HFFc6 (cell line): ENCODE measurements at regions not wholly inside any gene's neighbourhood (a gene's known extent, or its start where the extent isn't known, plus 50 kb on each side); places are given as distances from the start of the nearest gene placed in this dataset.

Experiments
- DNase-seq: peaks from one replicate; pipeline ENCODE4 v3.0.0-alpha.2; 2018
- H3K27ac Mint-ChIP-seq: 2 replicates; pipeline ENCODE4 v1.8.0; 2020; ENCODE audit warnings: mild to moderate bottlenecking, mixed read lengths
- H3K27me3 Mint-ChIP-seq: 2 replicates; pipeline ENCODE4 v1.8.0; 2021; ENCODE audit warnings: mild to moderate bottlenecking, moderate library complexity, mixed read lengths; ENCODE audit not compliant: insufficient read depth
- H3K36me3 Mint-ChIP-seq: 2 replicates; pipeline ENCODE4 v1.8.0; 2021; ENCODE audit warnings: low read depth, mixed read lengths
- H3K4me1 Mint-ChIP-seq: 2 replicates; pipeline ENCODE4 v1.8.0; 2020; ENCODE audit warnings: low read depth, mixed read lengths
- H3K4me3 Mint-ChIP-seq: 2 replicates; pipeline ENCODE4 v1.8.0; 2020; ENCODE audit warnings: mild to moderate bottlenecking, moderate library complexity, mixed read lengths
- H3K9me3 Mint-ChIP-seq: 2 replicates; pipeline ENCODE4 v1.8.0; 2020; ENCODE audit warnings: mild to moderate bottlenecking, mixed read lengths
- TF ChIP-seq, protein P1 (sequence below): fragments of 200-600 bp; sonication (generic); IDR thresholded peaks from 2 replicates; pipeline ENCODE4 v1.5.0; 2021; ENCODE audit warnings: antibody characterized with exemption, mild to moderate bottlenecking

DNA sequence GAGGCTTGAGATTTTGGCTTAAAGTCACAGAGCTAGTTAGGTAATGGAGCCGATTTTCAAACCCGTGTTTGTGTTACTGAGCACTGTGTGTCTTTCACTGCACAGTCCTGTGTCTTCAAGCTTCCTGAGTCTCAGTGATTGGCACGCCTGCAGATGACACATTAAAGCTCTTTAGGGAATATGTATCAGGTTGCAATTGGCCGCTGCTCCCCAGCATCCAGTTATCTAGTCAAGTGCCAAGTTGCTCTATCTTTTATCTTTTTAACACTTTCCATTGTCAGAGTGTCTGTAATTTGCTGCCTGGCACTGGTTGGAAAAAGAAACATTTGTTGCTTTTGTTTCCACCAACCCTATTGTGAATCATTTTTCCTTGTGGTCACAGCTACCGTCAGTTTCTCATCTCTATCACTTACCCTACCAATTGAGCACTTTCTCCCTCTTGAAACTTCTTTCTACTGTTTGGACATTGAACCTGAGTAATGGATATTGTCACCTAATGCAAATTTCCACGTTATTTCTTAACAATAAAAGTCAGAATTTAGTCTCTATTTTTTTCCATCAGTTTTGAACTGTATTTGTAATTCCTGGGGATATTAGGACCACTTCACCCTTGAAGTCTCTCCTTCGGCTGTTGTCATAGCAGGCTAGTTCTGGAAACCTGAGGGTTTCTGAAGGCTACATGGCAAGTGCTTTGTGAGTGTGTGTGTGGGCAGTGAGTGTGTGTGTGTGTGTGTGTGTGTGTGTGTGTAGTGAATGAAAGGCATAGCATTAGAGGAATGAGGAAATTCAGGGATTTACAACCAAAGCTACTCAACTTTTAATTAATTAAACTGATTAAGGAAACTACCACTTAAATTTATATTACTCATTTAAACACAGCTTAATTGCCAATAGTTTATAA is 274.3 kb downstream of the ISL1 start:
- H3K4me1 Mint-ChIP-seq = peaks cover 20% of the 10 kb centered on the region; the same call in 1 of the 2 replicates
- no peak for DNase-seq
- no peaks in the 10 kb centered on the region for H3K27me3 Mint-ChIP-seq
- no peaks in the 10 kb centered on the region for H3K36me3 Mint-ChIP-seq
- H3K4me3 Mint-ChIP-seq = no peak overlapping the region
- H3K27ac Mint-ChIP-seq = no peak overlapping the region
- no peaks in the 10 kb centered on the region; the same call in 1 of the 2 replicates for H3K9me3 Mint-ChIP-seq
- TF ChIP-seq, protein P1, sequence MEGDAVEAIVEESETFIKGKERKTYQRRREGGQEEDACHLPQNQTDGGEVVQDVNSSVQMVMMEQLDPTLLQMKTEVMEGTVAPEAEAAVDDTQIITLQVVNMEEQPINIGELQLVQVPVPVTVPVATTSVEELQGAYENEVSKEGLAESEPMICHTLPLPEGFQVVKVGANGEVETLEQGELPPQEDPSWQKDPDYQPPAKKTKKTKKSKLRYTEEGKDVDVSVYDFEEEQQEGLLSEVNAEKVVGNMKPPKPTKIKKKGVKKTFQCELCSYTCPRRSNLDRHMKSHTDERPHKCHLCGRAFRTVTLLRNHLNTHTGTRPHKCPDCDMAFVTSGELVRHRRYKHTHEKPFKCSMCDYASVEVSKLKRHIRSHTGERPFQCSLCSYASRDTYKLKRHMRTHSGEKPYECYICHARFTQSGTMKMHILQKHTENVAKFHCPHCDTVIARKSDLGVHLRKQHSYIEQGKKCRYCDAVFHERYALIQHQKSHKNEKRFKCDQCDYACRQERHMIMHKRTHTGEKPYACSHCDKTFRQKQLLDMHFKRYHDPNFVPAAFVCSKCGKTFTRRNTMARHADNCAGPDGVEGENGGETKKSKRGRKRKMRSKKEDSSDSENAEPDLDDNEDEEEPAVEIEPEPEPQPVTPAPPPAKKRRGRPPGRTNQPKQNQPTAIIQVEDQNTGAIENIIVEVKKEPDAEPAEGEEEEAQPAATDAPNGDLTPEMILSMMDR = no peak

DNA sequence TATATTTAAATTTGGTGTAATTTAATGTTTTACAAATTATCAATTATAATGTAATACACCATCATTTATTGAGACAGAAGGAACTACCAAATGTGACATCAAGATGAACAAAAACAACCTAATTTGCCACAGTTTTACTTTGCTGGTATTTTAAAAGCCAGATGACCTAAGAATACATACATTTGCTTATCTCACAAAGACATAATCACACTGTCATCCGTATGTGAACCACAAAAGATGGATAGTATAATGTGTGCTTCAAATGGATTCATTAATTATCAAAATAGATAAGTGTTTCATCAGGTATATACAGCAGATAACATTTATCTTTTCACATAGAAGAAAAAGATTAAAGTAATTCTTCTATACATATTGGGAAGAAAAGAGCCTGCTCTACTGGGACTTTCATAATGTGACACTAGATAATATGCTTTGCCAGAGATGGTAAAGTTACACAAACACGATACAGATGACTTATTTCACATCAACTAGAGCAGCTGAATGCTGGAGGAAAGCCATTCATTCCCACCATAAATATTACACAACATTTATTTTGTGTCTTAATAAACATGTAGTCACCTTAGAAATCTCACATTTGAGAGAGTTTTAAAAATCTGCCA is 278.5 kb downstream of the ISL1 start:
- H3K27ac Mint-ChIP-seq = no peak overlapping the region
- TF ChIP-seq, protein P1 = no peak
- H3K4me1 Mint-ChIP-seq = peaks cover 13% of the 10 kb centered on the region; the same call in 1 of the 2 replicates
- no peak for DNase-seq
- no peaks in the 10 kb centered on the region for H3K36me3 Mint-ChIP-seq
- H3K27me3 Mint-ChIP-seq = no peaks in the 10 kb centered on the region
- no peaks in the 10 kb centered on the region; the same call in 1 of the 2 replicates for H3K9me3 Mint-ChIP-seq
- no peak overlapping the region for H3K4me3 Mint-ChIP-seq

DNA sequence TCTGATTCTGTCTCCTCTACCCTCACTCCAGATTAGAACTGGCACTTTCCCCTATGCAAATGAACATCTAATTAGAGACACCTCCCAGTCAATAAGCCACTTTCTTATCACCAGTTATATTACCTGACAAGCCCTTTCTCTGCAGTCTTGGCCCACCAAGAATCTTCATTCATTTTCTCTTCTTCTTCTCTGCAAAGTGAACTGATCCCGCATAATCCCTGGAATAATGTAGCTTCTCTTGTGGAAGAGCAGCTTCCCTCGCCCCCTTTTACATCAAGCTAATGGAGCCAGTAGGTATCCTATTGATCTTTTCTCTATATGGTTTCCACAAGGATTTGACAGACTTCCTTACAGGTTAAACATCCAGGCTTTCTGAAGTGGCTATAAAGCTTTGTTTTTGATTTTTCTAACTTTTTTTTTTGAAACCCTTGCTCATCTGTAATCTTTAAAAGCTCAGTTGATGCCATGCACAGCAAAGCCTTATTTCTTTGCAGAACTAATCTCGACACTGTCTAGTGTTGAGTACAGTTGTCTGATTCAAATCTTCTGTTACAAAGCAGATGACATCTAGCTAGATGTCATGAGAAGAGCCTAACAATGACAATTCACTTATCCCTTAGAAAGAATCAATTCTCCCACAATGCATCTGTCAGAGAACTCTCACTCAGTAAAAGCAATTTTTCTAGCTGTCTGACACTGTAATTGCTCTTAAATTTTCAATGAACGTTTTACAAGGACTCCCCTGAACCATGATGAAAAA is 281.4 kb downstream of the ISL1 start:
- Mint-ChIP-seq H3K27me3 (no peaks in the 10 kb centered on the region), H3K9me3 (no peaks in the 10 kb centered on the region; the same call in 1 of the 2 replicates), H3K27ac (no peak overlapping the region), H3K36me3 (no peaks in the 10 kb centered on the region), H3K4me1 (peaks cover 13% of the 10 kb centered on the region; the same call in 1 of the 2 replicates), H3K4me3 (no peak overlapping the region)
- TF ChIP-seq, protein P1 = no peak
- no peak for DNase-seq

DNA sequence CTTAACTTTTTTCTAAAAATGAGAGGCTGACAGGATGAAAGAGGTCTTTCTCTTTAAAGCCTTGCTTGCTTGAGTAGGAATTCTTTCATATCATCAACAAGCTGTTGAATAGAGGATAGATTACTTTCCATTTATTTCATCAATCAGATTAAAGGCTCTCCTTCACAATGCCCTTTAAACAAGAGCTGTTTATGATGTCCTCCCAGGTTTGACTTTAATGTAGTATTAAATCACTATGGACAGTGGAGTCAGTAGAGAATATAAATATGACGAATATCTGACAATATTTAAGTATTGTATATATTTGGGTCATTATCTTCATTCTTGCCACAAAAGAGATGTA is 282.0 kb downstream of the ISL1 start:
- peaks cover 13% of the 10 kb centered on the region; the same call in 1 of the 2 replicates for H3K4me1 Mint-ChIP-seq
- no peaks in the 10 kb centered on the region for H3K36me3 Mint-ChIP-seq
- DNase-seq = no peak
- H3K4me3 Mint-ChIP-seq = no peak overlapping the region; the same call in 1 of the 2 replicates
- H3K9me3 Mint-ChIP-seq = no peaks in the 10 kb centered on the region; the same call in 1 of the 2 replicates
- H3K27ac Mint-ChIP-seq = no peak overlapping the region; the same call in 1 of the 2 replicates
- no peaks in the 10 kb centered on the region for H3K27me3 Mint-ChIP-seq
- TF ChIP-seq, protein P1 = no peak

DNA sequence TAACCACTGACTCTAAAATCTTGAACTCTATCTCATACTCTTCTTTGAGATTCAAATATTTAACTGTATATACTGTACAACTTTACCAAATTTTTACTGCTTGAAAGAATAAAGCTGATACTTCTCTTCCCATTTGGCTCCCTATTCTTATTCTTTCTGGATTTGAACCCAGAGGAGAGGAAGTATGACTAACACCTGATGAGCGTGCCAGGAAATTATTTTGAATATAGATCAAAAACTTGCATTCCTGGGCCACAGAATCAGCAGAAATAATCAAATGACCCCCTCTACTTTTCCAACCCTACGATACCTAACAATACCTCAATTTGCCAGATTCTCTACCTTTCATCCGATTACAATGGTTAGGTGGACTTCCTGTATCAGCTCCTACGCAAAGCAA is 285.8 kb downstream of the ISL1 start:
- H3K27me3 Mint-ChIP-seq = no peaks in the 10 kb centered on the region
- peaks cover 13% of the 10 kb centered on the region; the same call in 1 of the 2 replicates for H3K4me1 Mint-ChIP-seq
- TF ChIP-seq, protein P1 = no peak
- H3K36me3 Mint-ChIP-seq = no peaks in the 10 kb centered on the region
- H3K4me3 Mint-ChIP-seq = no peak overlapping the region
- no peak overlapping the region for H3K27ac Mint-ChIP-seq
- no peak for DNase-seq
- H3K9me3 Mint-ChIP-seq = no peaks in the 10 kb centered on the region; the same call in 1 of the 2 replicates
